HepG2 (cell line): ENCODE measurements at regions not wholly inside any gene's neighbourhood (a gene's known extent, or its start where the extent isn't known, plus 50 kb on each side); places are given as distances from the start of the nearest gene placed in this dataset.

Experiments
- ATAC-seq: fragments of 200-7000 bp; cut with Tn5 transposase; 3 replicates; pipeline ENCODE4 v1.9.1; 2020; ENCODE audit warnings: mild to moderate bottlenecking, moderate library complexity
- BruUV-seq: library from RNA; stranded (reverse); fragments of 400-500 nt; replicated peaks from 2 replicates; lab custom pipeline; 2021; lab: Mats Ljungman, UMichigan
- CTCF ChIA-PET: fragments of 300-600 bp; formaldehyde crosslinking; extraction: SDS; loops from one replicate; lab custom pipeline; 2021; ENCODE audit warnings: low total read pairs, inconsistent platforms, low intra/inter-chr PET ratio; lab: Yijun Ruan, JAX
- POLR2A ChIA-PET: fragments of 350-600 bp; sonication (Branson Sonifier 250); formaldehyde crosslinking; loops from one replicate; lab custom pipeline; 2020; ENCODE audit warnings: antibody characterized with exemption, inconsistent platforms; lab: Yijun Ruan, JAX
- DNase-seq: peaks from one replicate; pipeline ENCODE4 v3.0.0-alpha.2; 2015; ENCODE audit warnings: low spot score
- FAIRE-seq: peaks from 3 replicates; lab custom pipeline; 2011; peaks lifted over from hg19 to GRCh38; lab: Jason Lieb, UNC
- H2AFZ ChIP-seq: one replicate; pipeline ENCODE4 v1.6.1; 2011; ENCODE audit warnings: low read length, inconsistent platforms
- H3K27ac ChIP-seq: fragments of 300-600 bp; 3 replicates; pipeline ENCODE4 v1.8.0; 2011; ENCODE audit warnings: mixed run types, mild to moderate bottlenecking, mixed read lengths, low read length, inconsistent platforms; ENCODE audit not compliant: insufficient read depth; ENCODE audit errors: extremely low read length
- H3K27me3 ChIP-seq, 2 experiments: fragments of 200-600 bp in 1 of 2; 2 replicates in 1 of 2; 3 replicates in 1 of 2; pipeline versions ENCODE4 v1.6.0 to v1.8.0; 2011; ENCODE audit warnings: low read length in 2 of 2, mild to moderate bottlenecking in 2 of 2, moderate library complexity in 2 of 2, inconsistent platforms in 1 of 2; ENCODE audit not compliant: insufficient read depth in 2 of 2, control insufficient read depth in 1 of 2
- H3K36me3 ChIP-seq, 2 experiments: fragments of 200-600 bp in 1 of 2; replicated peaks in 1 of 2; 2 replicates in 1 of 2; 3 replicates in 1 of 2; pipeline versions ENCODE4 v1.5.1 to v1.8.0; 2011; ENCODE audit warnings: low read length in 2 of 2, inconsistent platforms in 1 of 2; ENCODE audit not compliant: insufficient read depth in 2 of 2, control insufficient read depth in 1 of 2
- H3K4me1 ChIP-seq: 2 replicates; pipeline ENCODE4 v1.5.1; 2012; ENCODE audit warnings: low read length, inconsistent platforms; ENCODE audit not compliant: insufficient read depth
- H3K4me2 ChIP-seq: 2 replicates; pipeline ENCODE4 v1.6.0; 2011; ENCODE audit warnings: low read depth, low read length, inconsistent platforms
- H3K4me3 ChIP-seq, 3 experiments: fragments of 200-600 bp in 1 of 3; sonication (generic), shearing (Covaris generic) in 1 of 3; replicated peaks in 1 of 3; 2 replicates each; pipeline ENCODE4 v1.5.1; 2011 to 2016; ENCODE audit warnings: low read length in 3 of 3, inconsistent platforms in 2 of 3, low read depth in 2 of 3, mild to moderate bottlenecking in 2 of 3, control low read depth in 1 of 3, mixed read lengths in 1 of 3; ENCODE audit not compliant: insufficient read depth in 1 of 3
- H3K79me2 ChIP-seq: one replicate; pipeline ENCODE4 v1.6.1; 2011; ENCODE audit warnings: low read length, inconsistent platforms; ENCODE audit not compliant: insufficient read depth
- H3K9ac ChIP-seq: 2 replicates; pipeline ENCODE4 v1.6.0; 2011; ENCODE audit warnings: mild to moderate bottlenecking, low read depth, low read length, inconsistent platforms; ENCODE audit not compliant: insufficient read depth
- H3K9me3 ChIP-seq: 2 replicates; pipeline ENCODE4 v1.5.1; 2012; ENCODE audit warnings: mild to moderate bottlenecking, low read length
- H4K20me1 ChIP-seq: 2 replicates; pipeline ENCODE4 v1.6.0; 2011; ENCODE audit warnings: inconsistent platforms, mild to moderate bottlenecking, low read length, moderate library complexity; ENCODE audit not compliant: insufficient read depth
- ATM ChIP-seq: fragments of 450-650 bp; IDR thresholded peaks from 2 replicates; pipeline ENCODE4 v1.7.1; 2017; ENCODE audit warnings: mild to moderate bottlenecking, borderline replicate concordance
- ETV5 ChIP-seq: IDR thresholded peaks from 2 replicates; pipeline ENCODE4 v1.6.1; 2018; ENCODE audit warnings: missing biosample characterization, missing genetic modification reagents, inconsistent platforms, borderline replicate concordance
- HDAC1 ChIP-seq: sonication (generic); formaldehyde crosslinking; IDR thresholded peaks from 2 replicates; pipeline ENCODE4 v1.5.1; 2020; ENCODE audit warnings: mild to moderate bottlenecking, missing genetic modification reagents
- MED8 ChIP-seq: sonication (generic); formaldehyde crosslinking; IDR thresholded peaks from 2 replicates; pipeline ENCODE4 v1.8.1; 2023; ENCODE audit warnings: mild to moderate bottlenecking, missing genetic modification reagents; ENCODE audit not compliant: insufficient replicate concordance
- NFE2 ChIP-seq: sonication (generic); formaldehyde crosslinking; IDR thresholded peaks from 2 replicates; pipeline ENCODE4 v1.4.0; 2020; ENCODE audit warnings: missing genetic modification reagents
- NR2F2 ChIP-seq: IDR thresholded peaks from 2 replicates; pipeline ENCODE4 v1.6.1; 2012; ENCODE audit warnings: low read depth, inconsistent platforms, borderline replicate concordance
- SIX4 ChIP-seq: sonication (generic); formaldehyde crosslinking; IDR thresholded peaks from 2 replicates; pipeline ENCODE4 v1.4.0; 2020; ENCODE audit warnings: missing genetic modification reagents
- TBL1XR1 ChIP-seq: fragments of 150-350 bp; IDR thresholded peaks from 2 replicates; pipeline ENCODE4 v1.6.1; 2014; ENCODE audit warnings: borderline replicate concordance, low read length; ENCODE audit not compliant: partially characterized antibody
- TBP ChIP-seq: sonication (generic); formaldehyde crosslinking; IDR thresholded peaks from 2 replicates; pipeline ENCODE4 v1.5.0; 2020; ENCODE audit warnings: missing genetic modification reagents
- ZKSCAN8 ChIP-seq: IDR thresholded peaks from 2 replicates; pipeline ENCODE4 v1.6.1; 2016; ENCODE audit warnings: borderline replicate concordance, missing genetic modification reagents, missing compliant biosample characterization
- ZNF292 ChIP-seq: sonication (generic); formaldehyde crosslinking; IDR thresholded peaks from 2 replicates; pipeline ENCODE4 v1.8.1; 2022; ENCODE audit warnings: mild to moderate bottlenecking, low read depth, missing genetic modification reagents, borderline replicate concordance
- ZNF33B ChIP-seq: sonication (generic); formaldehyde crosslinking; IDR thresholded peaks from 2 replicates; pipeline ENCODE4 v1.5.1; 2020; ENCODE audit warnings: mild to moderate bottlenecking, missing genetic modification reagents
- WGBS: methylation state at CpG from one replicate; pipeline ENCODE4 v1.1.6; 2017; ENCODE audit warnings: low lambda C conversion rate; 5-methylcytosine and 5-hydroxymethylcytosine counted together
- in situ Hi-C: cut with HindIII; loops from 2 replicates; pipeline ENCODE4 v1.10.0; 2017; ENCODE audit warnings: low pct_unique_long_range_greater_than_20kb; ENCODE audit not compliant: extremely low pct_ligation_motif_present
- intact Hi-C: fragments of 100-400 bp; cut with micrococcal nuclease; formaldehyde crosslinking; loops from one replicate; pipeline ENCODE4 v1.10.0; 2022; ENCODE audit not compliant: unreplicated experiment
- TF ChIP-seq, protein P1 (sequence below): sonication (generic); formaldehyde crosslinking; IDR thresholded peaks from 2 replicates; pipeline ENCODE4 v1.4.0; 2020; ENCODE audit warnings: missing genetic modification reagents, mild to moderate bottlenecking, borderline replicate concordance
- TF ChIP-seq, protein P2 (sequence below): sonication (generic); formaldehyde crosslinking; IDR thresholded peaks from 2 replicates; pipeline ENCODE4 v1.4.0; 2020; ENCODE audit warnings: missing genetic modification reagents, borderline replicate concordance

DNA sequence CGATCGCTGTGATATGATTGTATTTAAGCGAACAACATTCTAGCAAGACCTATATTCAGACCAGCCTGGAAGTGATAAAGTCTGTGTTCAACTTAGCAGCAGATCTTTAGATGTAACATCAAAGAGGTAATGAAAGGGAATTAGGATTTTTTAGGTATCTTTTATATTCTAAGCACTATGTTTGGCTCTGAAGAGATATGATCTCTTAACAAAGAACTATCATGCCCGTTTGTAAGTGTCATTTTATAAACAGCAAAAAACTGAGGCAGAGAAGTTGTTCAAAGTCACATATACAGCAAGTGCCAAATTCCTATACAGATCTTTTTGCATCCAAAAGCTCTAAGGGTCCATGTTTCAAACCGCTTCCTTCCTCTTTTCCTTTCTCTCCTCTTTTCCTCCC, 53.0 kb upstream of the TIAM1 start:
- Histone ChIP-seq H3K36me3 (no peaks in the 10 kb centered on the region), H3K27ac (no peak overlapping the region), H3K79me2 (no peaks in the 10 kb centered on the region), H2AFZ (no peak overlapping the region), H3K4me1 (no peaks in the 10 kb centered on the region), H3K9me3 (no peaks in the 10 kb centered on the region), H3K4me2 (no peak overlapping the region), H3K27me3 (no peaks in the 10 kb centered on the region; a peak in 1 of 5 replicates), H3K9ac (no peak overlapping the region), H4K20me1 (no peaks in the 10 kb centered on the region), H3K4me3 (no peak overlapping the region)
- in situ Hi-C loops (no loop called here), intact Hi-C loops (no loop called here)
- DNase-seq (no peak), FAIRE-seq (no peak), ATAC-seq (no peak)
- WGBS = 49% methylated on average over 5 of the region's 5 CpGs
- ChIA-PET CTCF (no interaction called here), POLR2A (no interaction called here)
- no TSS peak for BruUV-seq
- TF ChIP-seq TBP (CRISPR knock-in tag) (no peak), ETV5 (CRISPR knock-in tag) (no peak), NFE2 (CRISPR knock-in tag) (no peak), ZNF33B (CRISPR knock-in tag) (no peak), ATM (no peak), TBL1XR1 (no peak), MED8 (CRISPR knock-in tag) (no peak), ZNF292 (CRISPR knock-in tag) (no peak), ZKSCAN8 (CRISPR knock-in tag) (no peak), NR2F2 (no peak), HDAC1 (no peak), SIX4 (no peak)
- TF ChIP-seq, protein P1, sequence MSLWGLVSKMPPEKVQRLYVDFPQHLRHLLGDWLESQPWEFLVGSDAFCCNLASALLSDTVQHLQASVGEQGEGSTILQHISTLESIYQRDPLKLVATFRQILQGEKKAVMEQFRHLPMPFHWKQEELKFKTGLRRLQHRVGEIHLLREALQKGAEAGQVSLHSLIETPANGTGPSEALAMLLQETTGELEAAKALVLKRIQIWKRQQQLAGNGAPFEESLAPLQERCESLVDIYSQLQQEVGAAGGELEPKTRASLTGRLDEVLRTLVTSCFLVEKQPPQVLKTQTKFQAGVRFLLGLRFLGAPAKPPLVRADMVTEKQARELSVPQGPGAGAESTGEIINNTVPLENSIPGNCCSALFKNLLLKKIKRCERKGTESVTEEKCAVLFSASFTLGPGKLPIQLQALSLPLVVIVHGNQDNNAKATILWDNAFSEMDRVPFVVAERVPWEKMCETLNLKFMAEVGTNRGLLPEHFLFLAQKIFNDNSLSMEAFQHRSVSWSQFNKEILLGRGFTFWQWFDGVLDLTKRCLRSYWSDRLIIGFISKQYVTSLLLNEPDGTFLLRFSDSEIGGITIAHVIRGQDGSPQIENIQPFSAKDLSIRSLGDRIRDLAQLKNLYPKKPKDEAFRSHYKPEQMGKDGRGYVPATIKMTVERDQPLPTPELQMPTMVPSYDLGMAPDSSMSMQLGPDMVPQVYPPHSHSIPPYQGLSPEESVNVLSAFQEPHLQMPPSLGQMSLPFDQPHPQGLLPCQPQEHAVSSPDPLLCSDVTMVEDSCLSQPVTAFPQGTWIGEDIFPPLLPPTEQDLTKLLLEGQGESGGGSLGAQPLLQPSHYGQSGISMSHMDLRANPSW (CRISPR knock-in tag) = no peak
- TF ChIP-seq, protein P2, sequence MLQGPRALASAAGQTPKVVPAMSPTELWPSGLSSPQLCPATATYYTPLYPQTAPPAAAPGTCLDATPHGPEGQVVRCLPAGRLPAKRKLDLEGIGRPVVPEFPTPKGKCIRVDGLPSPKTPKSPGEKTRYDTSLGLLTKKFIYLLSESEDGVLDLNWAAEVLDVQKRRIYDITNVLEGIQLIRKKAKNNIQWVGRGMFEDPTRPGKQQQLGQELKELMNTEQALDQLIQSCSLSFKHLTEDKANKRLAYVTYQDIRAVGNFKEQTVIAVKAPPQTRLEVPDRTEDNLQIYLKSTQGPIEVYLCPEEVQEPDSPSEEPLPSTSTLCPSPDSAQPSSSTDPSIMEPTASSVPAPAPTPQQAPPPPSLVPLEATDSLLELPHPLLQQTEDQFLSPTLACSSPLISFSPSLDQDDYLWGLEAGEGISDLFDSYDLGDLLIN (CRISPR knock-in tag) = no peak
